ENCODE measurements at regions not wholly inside any gene's neighbourhood (a gene's known extent, or its start where the extent isn't known, plus 50 kb on each side); places are given as distances from the start of the nearest gene placed in this dataset.

- Mint-ChIP-seq H3K4me1 (peaks cover 35 to 45% (median 39%) of the 10 kb centered on the region in 3 donors), H3K27me3 (no peaks in the 10 kb centered on the region), H3K36me3 (no peaks in the 10 kb centered on the region), H3K27ac (peak overlapping the region in 5 of 6 donors; percentile 59 to 86 (median 75)), H3K9me3 (no peaks in the 10 kb centered on the region), H3K4me3 (peak overlapping the region in 6 of 8 donors; percentile 68 to 92 (median 80))
- ATAC-seq (ENCODE audit: low read depth in 2 of 2): no peak
- DNase-seq: no peak
Observed at GRCh38 chr1:39103328-39104157, 77.4 kb downstream of the NDUFS5 start.

- peaks cover 31 to 45% (median 37%) of the 10 kb centered on the region in 3 donors for H3K4me1 Mint-ChIP-seq
- H3K9me3 Mint-ChIP-seq: no peaks in the 10 kb centered on the region
- H3K27me3 Mint-ChIP-seq: no peaks in the 10 kb centered on the region
- ATAC-seq (ENCODE audit: low read depth in 2 of 2): no peak
- no peaks in the 10 kb centered on the region for H3K36me3 Mint-ChIP-seq
- H3K4me3 Mint-ChIP-seq: peak overlapping the region in 6 of 8 donors; percentile 55 to 92 (median 80)
- no peak for DNase-seq
- H3K27ac Mint-ChIP-seq: peak overlapping the region; percentile 22 to 73 (median 62)
Observed at GRCh38 chr1:39104158-39105060, 78.3 kb downstream of the NDUFS5 start.

GRCh38 chr1:39105061-39105840 is 79.1 kb downstream of the NDUFS5 start:
- Mint-ChIP-seq H3K9me3 (no peaks in the 10 kb centered on the region), H3K27ac (peak overlapping the region in 1 of 6 donors; percentile 74), H3K27me3 (no peaks in the 10 kb centered on the region)

GRCh38 chr1:39105841-39106765 is 80.0 kb downstream of the NDUFS5 start:
- peak overlapping the region in 4 of 8 donors; percentile 86 to 94 (median 92) for H3K4me3 Mint-ChIP-seq
- DNase-seq: peak; percentile 32
- H3K36me3 Mint-ChIP-seq: no peaks in the 10 kb centered on the region
- H3K27ac Mint-ChIP-seq: peak overlapping the region; percentile 74 to 87 (median 79)
- H3K4me1 Mint-ChIP-seq: peaks cover 31 to 45% (median 37%) of the 10 kb centered on the region in 3 donors
- no peaks in the 10 kb centered on the region for H3K27me3 Mint-ChIP-seq
- H3K9me3 Mint-ChIP-seq: no peaks in the 10 kb centered on the region
- peak; percentile 11 to 12 for ATAC-seq (ENCODE audit: low read depth in 2 of 2)

More at GRCh38 chr1:39105061-39105840, 79.1 kb downstream of the NDUFS5 start:
- Mint-ChIP-seq H3K36me3 (no peaks in the 10 kb centered on the region), H3K4me3 (peak overlapping the region in 5 of 8 donors; percentile 33 to 93 (median 61)), H3K4me1 (peaks cover 31 to 45% (median 37%) of the 10 kb centered on the region in 3 donors)
- peak; percentile 50 for DNase-seq
- peak; percentile 27 to 30 for ATAC-seq (ENCODE audit: low read depth in 2 of 2)

GRCh38 chr1:39106801-39107327 is 80.7 kb downstream of the NDUFS5 start:
- no peak overlapping the region for H3K4me3 Mint-ChIP-seq
- no peak for ATAC-seq (ENCODE audit: low read depth in 2 of 2)
- no peaks in the 10 kb centered on the region for H3K9me3 Mint-ChIP-seq
- peaks cover 29 to 39% (median 37%) of the 10 kb centered on the region in 3 donors for H3K4me1 Mint-ChIP-seq
- no peaks in the 10 kb centered on the region for H3K27me3 Mint-ChIP-seq
- no peaks in the 10 kb centered on the region for H3K36me3 Mint-ChIP-seq
- peak overlapping the region in 1 of 6 donors; percentile 74 for H3K27ac Mint-ChIP-seq
- no peak for DNase-seq

- Mint-ChIP-seq H3K4me1 (peaks cover 21 to 32% (median 30%) of the 10 kb centered on the region in 3 donors), H3K4me3 (no peak overlapping the region), H3K27ac (no peak overlapping the region), H3K9me3 (no peaks in the 10 kb centered on the region), H3K27me3 (no peaks in the 10 kb centered on the region), H3K36me3 (no peaks in the 10 kb centered on the region)
- DNase-seq (no peak), ATAC-seq (ENCODE audit: low read depth in 2 of 2) (no peak)
Observed at GRCh38 chr1:39107341-39108290, 81.5 kb downstream of the NDUFS5 start.

- H3K4me1 Mint-ChIP-seq: peaks cover under 1 to 13% (median 11%) of the 10 kb centered on the region in 3 donors
- ATAC-seq (ENCODE audit: low read depth in 2 of 2) (no peak), DNase-seq (no peak)
- no peak overlapping the region for H3K27ac Mint-ChIP-seq
- no peaks in the 10 kb centered on the region for H3K36me3 Mint-ChIP-seq
- H3K27me3 Mint-ChIP-seq: peaks cover 0 to 6% (median 0%) of the 10 kb centered on the region in 3 donors
- H3K9me3 Mint-ChIP-seq: no peaks in the 10 kb centered on the region
- no peak overlapping the region for H3K4me3 Mint-ChIP-seq
Observed at GRCh38 chr1:39109644-39110043, 83.5 kb downstream of the NDUFS5 start.

- no peak for ATAC-seq (ENCODE audit: low read depth in 2 of 2)
- Mint-ChIP-seq H3K27me3 (peaks cover 0 to 6% (median 0%) of the 10 kb centered on the region in 3 donors), H3K4me3 (no peak overlapping the region), H3K4me1 (peaks cover 0 to 11% (median 10%) of the 10 kb centered on the region in 3 donors), H3K9me3 (no peaks in the 10 kb centered on the region), H3K36me3 (no peaks in the 10 kb centered on the region), H3K27ac (peak overlapping the region in 1 of 6 donors; percentile 33)
- DNase-seq: no peak
Observed at GRCh38 chr1:39110325-39110851, 84.2 kb downstream of the NDUFS5 start.

- no peaks in the 10 kb centered on the region for H3K9me3 Mint-ChIP-seq
- ATAC-seq (ENCODE audit: low read depth in 2 of 2) (no peak), DNase-seq (no peak)
- no peak overlapping the region for H3K27ac Mint-ChIP-seq
- no peaks in the 10 kb centered on the region for H3K36me3 Mint-ChIP-seq
- peaks cover 0 to 7% (median 7%) of the 10 kb centered on the region in 3 donors for H3K4me1 Mint-ChIP-seq
- peaks cover 0 to 6% (median 0%) of the 10 kb centered on the region in 3 donors for H3K27me3 Mint-ChIP-seq
- no peak overlapping the region for H3K4me3 Mint-ChIP-seq
Observed at GRCh38 chr1:39110882-39111281, 84.7 kb downstream of the NDUFS5 start.

- Mint-ChIP-seq H3K4me1 (peaks cover 0 to 5% (median 0%) of the 10 kb centered on the region in 3 donors), H3K27me3 (peaks cover 0 to 6% (median 0%) of the 10 kb centered on the region in 3 donors), H3K36me3 (no peaks in the 10 kb centered on the region), H3K9me3 (no peaks in the 10 kb centered on the region), H3K27ac (peak overlapping the region in 1 of 6 donors; percentile 73), H3K4me3 (no peak overlapping the region)
- ATAC-seq (ENCODE audit: low read depth in 2 of 2) (no peak), DNase-seq (no peak)
Observed at GRCh38 chr1:39113109-39113743, 87.1 kb downstream of the NDUFS5 start.

Data from naive B cell (primary cell).